ENCODE measurements at regions not wholly inside any gene's neighbourhood (a gene's known extent, or its start where the extent isn't known, plus 50 kb on each side); places are given as distances from the start of the nearest gene placed in this dataset.

GRCh38 chr17:73743518-73744201, 99.4 kb upstream of the SDK2 start:
- no peak for TF ChIP-seq CHD2 (IDR thresholded peaks at IDR 0.05; ENCODE audit: low read depth, low read length)
- TF ChIP-seq CTCF (CRISPR knock-in tag; IDR thresholded peaks at IDR 0.05), result no peak
- no peak for TF ChIP-seq TMF1 (CRISPR knock-in tag; IDR thresholded peaks at IDR 0.05; ENCODE audit: low read depth)
- TF ChIP-seq POLR2AphosphoS5 (IDR thresholded peaks at IDR 0.05; ENCODE audit: low read depth, low read length), result no peak
- TF ChIP-seq ZNF468 (CRISPR knock-in tag; IDR thresholded peaks at IDR 0.05), result no peak
- TF ChIP-seq ZBTB7A (CRISPR knock-in tag; IDR thresholded peaks at IDR 0.05), result no peak
- no peak for TF ChIP-seq RBFOX2 (IDR thresholded peaks at IDR 0.05; ENCODE audit: low read depth, low read length)
- no peak for TF ChIP-seq ZNF124 (CRISPR knock-in tag; IDR thresholded peaks at IDR 0.05)
- no peak for TF ChIP-seq SUZ12 (IDR thresholded peaks at IDR 0.05; ENCODE audit: low read depth, low read length)
- TF ChIP-seq MIER3 (CRISPR knock-in tag; IDR thresholded peaks at IDR 0.05; ENCODE audit: borderline replicate concordance), result no peak
- TF ChIP-seq ZBTB42 (CRISPR knock-in tag; IDR thresholded peaks at IDR 0.05), result no peak

All from HepG2 (cell line).